ENCODE measurements at regions not wholly inside any gene's neighbourhood (a gene's known extent, or its start where the extent isn't known, plus 50 kb on each side); places are given as distances from the start of the nearest gene placed in this dataset.
"Not testable (repeated sequence)": the region's sequence is repeated elsewhere in the genome, so short reads cannot be mapped to it uniquely, and the experiment has no call there.

DNA sequence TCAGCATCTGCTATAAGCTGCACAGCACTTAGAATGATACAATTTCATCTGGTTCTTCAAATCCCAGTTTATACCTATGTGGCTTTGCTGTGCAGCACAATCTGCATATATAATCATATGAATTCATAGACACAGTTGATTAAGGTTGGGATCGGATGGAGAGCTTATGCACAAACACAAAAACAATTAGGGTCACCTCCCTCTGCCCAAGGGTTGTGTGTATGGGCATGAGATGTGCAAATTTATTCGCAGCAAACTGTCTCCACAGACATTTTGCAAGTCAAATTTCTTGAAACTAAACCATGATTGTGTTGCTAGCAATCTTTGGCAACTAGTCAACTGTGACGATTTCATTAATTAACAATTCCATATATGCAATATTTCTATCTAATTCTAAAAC is 955.7 kb downstream of the SORCS3 start:
- Mint-ChIP-seq H3K27me3 (no peaks in the 10 kb centered on the region), H3K27ac (no peak overlapping the region), H3K9me3 (peaks cover 8% of the 10 kb centered on the region), H3K4me1 (no peaks in the 10 kb centered on the region), H3K4me3 (no peak overlapping the region), H3K36me3 (no peaks in the 10 kb centered on the region)
- no peak for ATAC-seq

DNA sequence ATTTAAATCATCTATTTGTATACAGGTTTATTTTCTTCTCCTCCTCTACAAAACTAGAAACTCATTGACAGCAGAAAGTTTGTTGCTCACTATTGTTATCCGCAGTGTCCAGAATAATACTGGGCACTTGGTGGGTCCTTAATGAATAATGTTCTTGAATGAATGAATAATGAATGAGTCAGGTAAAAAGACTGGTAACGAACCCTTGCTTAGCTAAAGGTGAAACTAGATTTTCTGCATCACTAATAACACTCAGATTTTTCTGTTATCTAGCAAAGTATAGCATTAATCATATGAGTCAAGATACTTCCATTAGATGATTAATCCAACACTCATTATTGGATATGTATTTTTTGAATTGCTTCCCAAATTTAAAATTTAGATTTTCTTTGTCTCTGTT is 953.2 kb downstream of the SORCS3 start:
- Mint-ChIP-seq H3K4me3 (no peak overlapping the region), H3K27ac (no peak overlapping the region), H3K27me3 (no peaks in the 10 kb centered on the region), H3K36me3 (no peaks in the 10 kb centered on the region), H3K4me1 (no peaks in the 10 kb centered on the region), H3K9me3 (no peaks in the 10 kb centered on the region)
- ATAC-seq: no peak

GRCh38 chr10:105592468-105592867 is 951.4 kb downstream of the SORCS3 start:
- H3K36me3 Mint-ChIP-seq: no peaks in the 10 kb centered on the region
- no peaks in the 10 kb centered on the region for H3K4me1 Mint-ChIP-seq
- ATAC-seq: no peak
- no peak overlapping the region for H3K27ac Mint-ChIP-seq
- no peak overlapping the region for H3K4me3 Mint-ChIP-seq
- no peaks in the 10 kb centered on the region for H3K9me3 Mint-ChIP-seq
- no peaks in the 10 kb centered on the region for H3K27me3 Mint-ChIP-seq

DNA sequence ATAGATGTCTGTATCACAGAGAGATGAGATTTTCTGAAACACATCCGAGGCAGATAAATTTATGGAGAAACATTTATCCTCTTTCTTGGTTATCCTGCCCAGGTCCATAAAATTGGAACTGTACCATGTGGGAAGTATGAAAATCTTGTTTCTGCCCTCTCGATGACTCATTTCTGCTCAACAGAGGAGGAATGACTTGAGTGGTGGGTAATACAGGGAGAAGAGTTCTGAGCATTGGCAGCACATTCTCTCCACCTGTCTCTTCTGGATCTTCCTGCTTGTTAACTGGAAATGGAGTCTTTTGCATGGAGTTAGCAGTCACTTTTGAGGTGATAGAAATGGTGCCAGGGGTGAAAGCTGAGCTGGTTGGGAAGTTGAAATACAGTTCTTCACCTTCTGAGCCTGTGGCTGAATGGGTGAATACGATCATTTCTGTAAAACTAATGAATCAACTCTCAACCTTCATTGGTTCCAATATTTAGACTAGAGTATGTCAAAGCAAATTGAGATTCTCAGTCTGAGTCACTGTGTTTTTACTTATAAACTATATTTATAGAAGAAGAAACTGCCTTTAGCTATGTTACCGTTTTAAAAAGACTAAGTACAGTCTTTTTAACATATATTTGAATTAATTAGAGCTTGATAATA is 945.5 kb downstream of the SORCS3 start:
- ATAC-seq: no peak
- Mint-ChIP-seq H3K36me3 (no peaks in the 10 kb centered on the region), H3K4me1 (no peaks in the 10 kb centered on the region), H3K9me3 (no peaks in the 10 kb centered on the region), H3K27ac (no peak overlapping the region), H3K27me3 (no peaks in the 10 kb centered on the region), H3K4me3 (no peak overlapping the region)

DNA sequence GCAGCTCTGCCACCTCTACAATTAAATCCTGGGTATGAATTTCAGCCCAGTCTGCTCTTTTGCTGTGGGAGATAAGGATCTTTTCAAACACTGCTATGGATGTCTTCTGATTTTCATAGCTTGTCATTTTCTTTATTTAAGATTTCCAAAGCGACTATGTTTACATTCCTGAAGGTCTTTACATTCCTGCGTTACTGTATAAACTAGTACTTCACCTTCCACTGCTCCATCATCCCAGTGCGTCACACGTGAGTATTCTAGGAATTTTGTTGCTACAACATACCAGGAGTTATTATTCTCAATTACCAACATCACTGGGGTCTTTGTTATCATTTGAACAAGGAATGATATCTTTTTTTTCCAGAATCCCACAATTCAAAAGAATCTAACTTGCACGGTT is 944.7 kb downstream of the SORCS3 start:
- Mint-ChIP-seq H3K4me1 (no peaks in the 10 kb centered on the region), H3K27ac (no peak overlapping the region), H3K4me3 (no peak overlapping the region), H3K27me3 (no peaks in the 10 kb centered on the region), H3K36me3 (no peaks in the 10 kb centered on the region), H3K9me3 (no peaks in the 10 kb centered on the region)
- ATAC-seq: no peak

DNA sequence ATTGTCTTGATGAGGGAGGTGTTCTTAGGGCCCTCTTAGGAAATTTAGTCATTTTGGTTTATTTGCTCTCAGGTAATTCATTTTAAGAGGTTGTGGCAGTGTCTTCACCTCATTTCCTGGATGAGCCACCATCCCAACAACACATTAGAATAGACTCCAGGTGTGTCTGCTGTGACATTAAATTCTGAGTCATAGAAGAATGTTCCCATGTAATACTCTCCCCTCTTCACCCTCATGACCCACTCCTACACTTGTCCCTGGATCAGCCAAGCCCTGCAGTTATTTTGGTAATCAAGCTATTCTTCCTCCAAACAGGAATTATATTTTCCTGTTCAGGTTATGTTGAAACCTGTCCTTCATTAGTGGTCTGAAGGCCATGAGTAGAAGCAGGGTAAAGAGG is 944.1 kb downstream of the SORCS3 start:
- Mint-ChIP-seq H3K4me3 (no peak overlapping the region), H3K9me3 (peaks cover 3% of the 10 kb centered on the region), H3K4me1 (no peaks in the 10 kb centered on the region), H3K27me3 (no peaks in the 10 kb centered on the region), H3K36me3 (no peaks in the 10 kb centered on the region), H3K27ac (no peak overlapping the region)
- no peak for ATAC-seq

- Mint-ChIP-seq H3K27me3 (no peaks in the 10 kb centered on the region), H3K4me3 (no peak overlapping the region), H3K36me3 (no peaks in the 10 kb centered on the region), H3K4me1 (no peaks in the 10 kb centered on the region), H3K9me3 (peaks cover 14% of the 10 kb centered on the region), H3K27ac (no peak overlapping the region)
- ATAC-seq: no peak
Measured at GRCh38 chr10:105579112-105579511, 938.0 kb downstream of the SORCS3 start.

DNA sequence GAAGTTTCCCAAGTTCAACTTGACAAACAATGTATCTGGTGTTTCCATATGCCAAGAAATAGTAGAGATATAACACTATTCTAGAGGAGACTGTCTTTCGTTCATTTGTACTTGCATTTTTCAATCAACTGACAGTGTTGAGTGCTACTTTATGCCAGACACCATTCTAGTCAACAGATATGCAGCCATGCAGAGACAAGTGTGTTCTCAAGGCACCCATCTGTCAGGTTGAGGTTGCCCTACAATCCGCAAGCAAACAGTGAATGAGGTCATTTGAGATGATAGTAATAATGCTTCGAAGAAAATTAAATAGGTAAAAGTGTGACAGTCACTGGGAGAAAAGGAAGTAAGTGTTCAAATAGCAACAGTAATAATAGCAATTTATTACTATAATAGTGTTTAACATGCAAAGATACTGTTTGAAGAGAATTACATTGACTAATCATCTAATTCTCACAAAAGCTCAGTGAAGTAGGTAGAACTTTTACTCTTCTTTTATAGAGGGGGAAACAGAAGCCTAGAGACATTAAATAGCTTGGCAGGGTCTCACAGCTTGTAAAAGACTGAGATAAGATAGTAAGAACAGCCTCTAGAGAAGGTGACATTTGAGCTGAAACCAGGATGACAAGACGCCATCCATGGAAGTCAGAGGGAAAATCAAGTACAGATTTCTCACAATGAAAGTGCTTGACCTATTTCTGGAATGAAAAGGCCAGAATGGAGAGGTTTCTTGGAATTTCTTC is 936.9 kb downstream of the SORCS3 start:
- H3K27me3 Mint-ChIP-seq: no peaks in the 10 kb centered on the region
- H3K36me3 Mint-ChIP-seq: no peaks in the 10 kb centered on the region
- no peaks in the 10 kb centered on the region for H3K4me1 Mint-ChIP-seq
- no peak overlapping the region for H3K4me3 Mint-ChIP-seq
- no peak for ATAC-seq
- H3K9me3 Mint-ChIP-seq: peaks cover 19% of the 10 kb centered on the region
- no peak overlapping the region for H3K27ac Mint-ChIP-seq

DNA sequence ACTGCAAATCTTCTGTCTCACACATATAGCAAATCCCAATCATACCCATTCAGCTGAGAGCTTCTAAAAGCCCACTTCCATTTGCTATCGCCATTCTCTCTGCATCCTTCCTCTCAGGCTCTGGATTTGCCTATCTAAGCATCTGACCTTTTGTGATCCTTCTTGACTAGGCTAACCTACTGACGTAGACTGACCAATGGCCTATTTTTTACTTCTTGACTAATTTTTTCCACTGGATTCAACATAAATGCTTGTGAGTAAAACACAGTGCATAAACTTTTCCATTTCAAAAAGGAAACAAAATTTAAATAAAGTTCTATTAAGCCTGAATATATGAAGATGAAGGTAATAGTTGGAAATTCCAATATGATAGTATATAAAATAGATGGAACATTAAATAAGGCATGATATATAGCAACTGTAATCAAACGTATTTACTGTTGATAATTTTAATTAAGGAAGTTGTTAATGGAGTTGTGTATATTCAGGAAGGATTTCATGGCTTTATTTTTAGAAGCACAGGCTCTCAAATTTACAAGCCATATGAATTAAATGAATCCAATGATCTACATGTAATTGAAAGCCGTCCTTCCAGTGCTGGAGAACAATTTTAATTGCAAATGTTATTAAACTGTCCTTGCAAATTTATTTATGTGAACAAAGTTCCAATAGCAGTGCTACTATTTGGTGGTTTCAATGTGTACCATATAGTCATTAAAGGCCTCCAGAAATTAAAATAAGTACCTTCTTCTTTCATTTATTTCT is 918.4 kb downstream of the SORCS3 start:
- ATAC-seq: no peak

DNA sequence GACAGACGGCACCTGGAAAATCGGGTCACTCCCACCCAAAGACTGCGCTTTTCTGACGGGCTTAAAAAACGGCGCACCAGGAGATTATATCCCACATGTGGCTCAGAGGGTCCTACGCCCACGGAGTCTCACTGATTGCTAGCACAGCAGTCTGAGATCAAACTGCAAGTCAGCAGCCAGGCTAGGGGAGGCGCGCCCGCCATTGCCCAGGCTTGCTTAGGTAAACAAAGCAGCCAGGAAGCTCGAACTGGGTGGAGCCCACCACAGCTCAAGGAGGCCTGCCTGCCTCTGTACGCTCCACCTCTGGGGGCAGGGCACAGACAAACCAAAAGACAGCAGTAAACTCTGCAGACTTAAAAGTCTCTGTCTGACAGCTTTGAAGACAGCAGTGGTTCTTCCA is 909.4 kb downstream of the SORCS3 start:
- H3K4me1 Mint-ChIP-seq, ATAC-seq: not testable (repeated sequence)

More for the DNA sequence above, 918.4 kb downstream of the SORCS3 start:
- Mint-ChIP-seq H3K27ac (no peak overlapping the region), H3K4me3 (no peak overlapping the region), H3K36me3 (no peaks in the 10 kb centered on the region), H3K4me1 (no peaks in the 10 kb centered on the region), H3K27me3 (no peaks in the 10 kb centered on the region), H3K9me3 (peaks cover 3% of the 10 kb centered on the region)

GRCh38 chr10:105549731-105550130 is 908.6 kb downstream of the SORCS3 start:
- H3K27ac Mint-ChIP-seq: no peak overlapping the region
- no peak for ATAC-seq
- H3K9me3 Mint-ChIP-seq: peaks cover 5% of the 10 kb centered on the region
- no peak overlapping the region for H3K4me3 Mint-ChIP-seq
- no peaks in the 10 kb centered on the region for H3K27me3 Mint-ChIP-seq
- no peaks in the 10 kb centered on the region for H3K36me3 Mint-ChIP-seq
- H3K4me1 Mint-ChIP-seq: no peaks in the 10 kb centered on the region

More for the DNA sequence above, 909.4 kb downstream of the SORCS3 start:
- H3K4me3 Mint-ChIP-seq, H3K27ac Mint-ChIP-seq, H3K36me3 Mint-ChIP-seq, H3K27me3 Mint-ChIP-seq, H3K9me3 Mint-ChIP-seq: not testable (repeated sequence)

DNA sequence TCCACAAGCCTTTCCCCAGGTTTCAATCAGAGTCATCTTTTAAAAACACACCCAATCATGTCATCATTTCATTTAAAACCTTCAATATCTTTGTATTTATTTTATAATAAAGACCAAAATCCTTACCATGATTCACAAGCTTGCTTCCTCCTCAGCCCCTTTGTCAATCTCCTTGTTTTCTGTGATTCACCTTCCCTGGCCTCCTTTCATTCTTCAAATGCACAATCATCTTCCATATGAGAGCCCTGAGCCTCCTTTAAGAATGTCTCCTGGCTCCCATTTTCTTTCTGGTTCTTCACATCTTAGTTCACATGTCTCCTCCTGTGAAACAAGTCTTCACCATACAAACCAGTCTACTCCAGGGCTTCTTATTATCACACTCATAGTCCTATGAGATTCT is 904.0 kb downstream of the SORCS3 start:
- no peaks in the 10 kb centered on the region for H3K27me3 Mint-ChIP-seq
- H3K27ac Mint-ChIP-seq: no peak overlapping the region
- ATAC-seq: no peak
- no peak overlapping the region for H3K4me3 Mint-ChIP-seq
- H3K36me3 Mint-ChIP-seq: no peaks in the 10 kb centered on the region
- H3K9me3 Mint-ChIP-seq: peaks cover 8% of the 10 kb centered on the region
- no peaks in the 10 kb centered on the region for H3K4me1 Mint-ChIP-seq

- no peak for ATAC-seq
- Mint-ChIP-seq H3K27me3 (no peaks in the 10 kb centered on the region), H3K36me3 (no peaks in the 10 kb centered on the region), H3K9me3 (peaks cover 14% of the 10 kb centered on the region), H3K27ac (no peak overlapping the region), H3K4me1 (no peaks in the 10 kb centered on the region), H3K4me3 (no peak overlapping the region)
Measured at GRCh38 chr10:105540381-105540780, 899.3 kb downstream of the SORCS3 start.

GRCh38 chr10:105538874-105539273 is 897.8 kb downstream of the SORCS3 start:
- Mint-ChIP-seq H3K27me3 (no peaks in the 10 kb centered on the region), H3K27ac (no peak overlapping the region), H3K4me1 (no peaks in the 10 kb centered on the region), H3K4me3 (no peak overlapping the region), H3K36me3 (no peaks in the 10 kb centered on the region), H3K9me3 (peaks cover 12% of the 10 kb centered on the region)
- no peak for ATAC-seq

- no peaks in the 10 kb centered on the region for H3K4me1 Mint-ChIP-seq
- no peak for ATAC-seq
Measured at GRCh38 chr10:105535478-105535877, 894.4 kb downstream of the SORCS3 start.

GRCh38 chr10:105534086-105534485 is 893.0 kb downstream of the SORCS3 start:
- peaks cover 16% of the 10 kb centered on the region for H3K9me3 Mint-ChIP-seq
- H3K4me1 Mint-ChIP-seq: no peaks in the 10 kb centered on the region
- no peak overlapping the region for H3K4me3 Mint-ChIP-seq
- no peak for ATAC-seq
- H3K27ac Mint-ChIP-seq: no peak overlapping the region
- H3K27me3 Mint-ChIP-seq: no peaks in the 10 kb centered on the region
- H3K36me3 Mint-ChIP-seq: no peaks in the 10 kb centered on the region

More at GRCh38 chr10:105535478-105535877, 894.4 kb downstream of the SORCS3 start:
- peaks cover 19% of the 10 kb centered on the region for H3K9me3 Mint-ChIP-seq
- no peaks in the 10 kb centered on the region for H3K36me3 Mint-ChIP-seq
- H3K4me3 Mint-ChIP-seq: no peak overlapping the region
- H3K27ac Mint-ChIP-seq: no peak overlapping the region
- H3K27me3 Mint-ChIP-seq: no peaks in the 10 kb centered on the region
